GM23338 (cell line): ENCODE measurements at regions not wholly inside any gene's neighbourhood (a gene's known extent, or its start where the extent isn't known, plus 50 kb on each side); places are given as distances from the start of the nearest gene placed in this dataset.

ENCODE experiments used
- CREB1 ChIP-seq: fragments of 250-450 bp; sonication (Bioruptor Pico); IDR thresholded peaks from 2 replicates; pipeline ENCODE4 v1.5.0; 2020; ENCODE audit warnings: low read depth, mild to moderate bottlenecking, moderate library complexity
- EZH2 ChIP-seq: fragments of 200-600 bp; sonication (generic); IDR thresholded peaks from one replicate; pipeline ENCODE4 v1.8.0; 2017; ENCODE audit warnings: antibody characterized with exemption, mild to moderate bottlenecking, low read depth; ENCODE audit not compliant: unreplicated experiment
- EZH2phosphoT487 ChIP-seq: fragments of 200-600 bp; sonication (generic); IDR thresholded peaks from one replicate; pipeline ENCODE4 v1.8.1; 2018; ENCODE audit warnings: antibody characterized with exemption; ENCODE audit not compliant: unreplicated experiment
- JUNB ChIP-seq: IDR thresholded peaks from one replicate; pipeline ENCODE4 v1.6.1; 2016; ENCODE audit warnings: antibody characterized with exemption; ENCODE audit not compliant: unreplicated experiment
- NANOG ChIP-seq: IDR thresholded peaks from 2 replicates; pipeline ENCODE4 v1.6.1; 2016; ENCODE audit warnings: antibody characterized with exemption, borderline replicate concordance
- POLR2AphosphoS5 ChIP-seq: IDR thresholded peaks from 2 replicates; pipeline ENCODE4 v1.6.1; 2016; ENCODE audit warnings: antibody characterized with exemption, low read depth
- STAT1 ChIP-seq: IDR thresholded peaks from one replicate; pipeline ENCODE4 v1.6.1; 2016; ENCODE audit warnings: antibody characterized with exemption; ENCODE audit not compliant: unreplicated experiment
- ZNF331 ChIP-seq: fragments of 250-450 bp; sonication (Bioruptor Pico); IDR thresholded peaks from 2 replicates; pipeline ENCODE4 v1.5.0; 2020; ENCODE audit warnings: low read depth, mild to moderate bottlenecking, moderate library complexity
- TF ChIP-seq, protein P1 (sequence below), 2 experiments: fragments of 200-600 bp in 1 of 2; sonication (generic) in 1 of 2; conservative IDR thresholded peaks; 2 replicates each; pipeline versions ENCODE4 v1.5.1 to v1.6.1; 2016 to 2017; ENCODE audit warnings: antibody characterized with exemption in 2 of 2, low read depth in 2 of 2, mild to moderate bottlenecking in 2 of 2, moderate library complexity in 1 of 2
- TF ChIP-seq, protein P2 (sequence below): IDR thresholded peaks from one replicate; pipeline ENCODE4 v1.6.1; 2018; ENCODE audit warnings: antibody characterized with exemption; ENCODE audit not compliant: unreplicated experiment
- TF ChIP-seq, protein P3 (sequence below): IDR thresholded peaks from 2 replicates; pipeline ENCODE4 v1.6.1; 2016; ENCODE audit warnings: antibody characterized with exemption

- TF ChIP-seq, protein P1, sequence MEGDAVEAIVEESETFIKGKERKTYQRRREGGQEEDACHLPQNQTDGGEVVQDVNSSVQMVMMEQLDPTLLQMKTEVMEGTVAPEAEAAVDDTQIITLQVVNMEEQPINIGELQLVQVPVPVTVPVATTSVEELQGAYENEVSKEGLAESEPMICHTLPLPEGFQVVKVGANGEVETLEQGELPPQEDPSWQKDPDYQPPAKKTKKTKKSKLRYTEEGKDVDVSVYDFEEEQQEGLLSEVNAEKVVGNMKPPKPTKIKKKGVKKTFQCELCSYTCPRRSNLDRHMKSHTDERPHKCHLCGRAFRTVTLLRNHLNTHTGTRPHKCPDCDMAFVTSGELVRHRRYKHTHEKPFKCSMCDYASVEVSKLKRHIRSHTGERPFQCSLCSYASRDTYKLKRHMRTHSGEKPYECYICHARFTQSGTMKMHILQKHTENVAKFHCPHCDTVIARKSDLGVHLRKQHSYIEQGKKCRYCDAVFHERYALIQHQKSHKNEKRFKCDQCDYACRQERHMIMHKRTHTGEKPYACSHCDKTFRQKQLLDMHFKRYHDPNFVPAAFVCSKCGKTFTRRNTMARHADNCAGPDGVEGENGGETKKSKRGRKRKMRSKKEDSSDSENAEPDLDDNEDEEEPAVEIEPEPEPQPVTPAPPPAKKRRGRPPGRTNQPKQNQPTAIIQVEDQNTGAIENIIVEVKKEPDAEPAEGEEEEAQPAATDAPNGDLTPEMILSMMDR (conservative IDR thresholded peaks at IDR 0.05; ENCODE audit: low read depth in 2 of 2) = no peak
- TF ChIP-seq POLR2AphosphoS5 (no peak), EZH2phosphoT487 (no peak), CREB1 (CRISPR knock-in tag) (no peak), JUNB (no peak), EZH2 (no peak), STAT1 (no peak), ZNF331 (CRISPR knock-in tag) (no peak), NANOG (no peak)
- TF ChIP-seq, protein P2, sequence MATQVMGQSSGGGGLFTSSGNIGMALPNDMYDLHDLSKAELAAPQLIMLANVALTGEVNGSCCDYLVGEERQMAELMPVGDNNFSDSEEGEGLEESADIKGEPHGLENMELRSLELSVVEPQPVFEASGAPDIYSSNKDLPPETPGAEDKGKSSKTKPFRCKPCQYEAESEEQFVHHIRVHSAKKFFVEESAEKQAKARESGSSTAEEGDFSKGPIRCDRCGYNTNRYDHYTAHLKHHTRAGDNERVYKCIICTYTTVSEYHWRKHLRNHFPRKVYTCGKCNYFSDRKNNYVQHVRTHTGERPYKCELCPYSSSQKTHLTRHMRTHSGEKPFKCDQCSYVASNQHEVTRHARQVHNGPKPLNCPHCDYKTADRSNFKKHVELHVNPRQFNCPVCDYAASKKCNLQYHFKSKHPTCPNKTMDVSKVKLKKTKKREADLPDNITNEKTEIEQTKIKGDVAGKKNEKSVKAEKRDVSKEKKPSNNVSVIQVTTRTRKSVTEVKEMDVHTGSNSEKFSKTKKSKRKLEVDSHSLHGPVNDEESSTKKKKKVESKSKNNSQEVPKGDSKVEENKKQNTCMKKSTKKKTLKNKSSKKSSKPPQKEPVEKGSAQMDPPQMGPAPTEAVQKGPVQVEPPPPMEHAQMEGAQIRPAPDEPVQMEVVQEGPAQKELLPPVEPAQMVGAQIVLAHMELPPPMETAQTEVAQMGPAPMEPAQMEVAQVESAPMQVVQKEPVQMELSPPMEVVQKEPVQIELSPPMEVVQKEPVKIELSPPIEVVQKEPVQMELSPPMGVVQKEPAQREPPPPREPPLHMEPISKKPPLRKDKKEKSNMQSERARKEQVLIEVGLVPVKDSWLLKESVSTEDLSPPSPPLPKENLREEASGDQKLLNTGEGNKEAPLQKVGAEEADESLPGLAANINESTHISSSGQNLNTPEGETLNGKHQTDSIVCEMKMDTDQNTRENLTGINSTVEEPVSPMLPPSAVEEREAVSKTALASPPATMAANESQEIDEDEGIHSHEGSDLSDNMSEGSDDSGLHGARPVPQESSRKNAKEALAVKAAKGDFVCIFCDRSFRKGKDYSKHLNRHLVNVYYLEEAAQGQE = no peak
- TF ChIP-seq, protein P3, sequence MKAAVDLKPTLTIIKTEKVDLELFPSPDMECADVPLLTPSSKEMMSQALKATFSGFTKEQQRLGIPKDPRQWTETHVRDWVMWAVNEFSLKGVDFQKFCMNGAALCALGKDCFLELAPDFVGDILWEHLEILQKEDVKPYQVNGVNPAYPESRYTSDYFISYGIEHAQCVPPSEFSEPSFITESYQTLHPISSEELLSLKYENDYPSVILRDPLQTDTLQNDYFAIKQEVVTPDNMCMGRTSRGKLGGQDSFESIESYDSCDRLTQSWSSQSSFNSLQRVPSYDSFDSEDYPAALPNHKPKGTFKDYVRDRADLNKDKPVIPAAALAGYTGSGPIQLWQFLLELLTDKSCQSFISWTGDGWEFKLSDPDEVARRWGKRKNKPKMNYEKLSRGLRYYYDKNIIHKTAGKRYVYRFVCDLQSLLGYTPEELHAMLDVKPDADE = no peak
These were observed 122.7 kb upstream of the DIPK2B start for GRCh38 chrX:45323387-45323786.
